ENCODE measurements at regions not wholly inside any gene's neighbourhood (a gene's known extent, or its start where the extent isn't known, plus 50 kb on each side); places are given as distances from the start of the nearest gene placed in this dataset.
A peak's percentile ranks its signal among the peaks of the same experiment; 100 is the strongest.
"Not testable (repeated sequence)": the region's sequence is repeated elsewhere in the genome, so short reads cannot be mapped to it uniquely, and the experiment has no call there.

DNA sequence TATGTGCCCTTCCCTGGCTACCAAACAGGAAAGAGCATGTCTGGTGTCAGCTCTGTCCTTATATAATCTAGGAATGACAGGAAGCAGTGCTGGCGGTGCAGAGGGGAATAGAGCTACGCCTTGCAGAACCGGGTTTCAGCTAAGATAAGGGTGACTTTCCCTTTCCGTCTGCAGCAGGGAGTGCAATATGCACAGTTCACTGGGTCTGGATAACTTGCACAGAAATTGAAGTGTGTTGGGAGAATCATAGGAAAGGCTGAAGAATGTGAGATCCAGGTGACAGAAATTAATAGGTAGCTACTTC lies 90.0 kb upstream of the TSHZ3 start:
- ATAC-seq (no peak), DNase-seq (no peak)
- intact Hi-C loops (cut with micrococcal nuclease) = no loop called here

DNA sequence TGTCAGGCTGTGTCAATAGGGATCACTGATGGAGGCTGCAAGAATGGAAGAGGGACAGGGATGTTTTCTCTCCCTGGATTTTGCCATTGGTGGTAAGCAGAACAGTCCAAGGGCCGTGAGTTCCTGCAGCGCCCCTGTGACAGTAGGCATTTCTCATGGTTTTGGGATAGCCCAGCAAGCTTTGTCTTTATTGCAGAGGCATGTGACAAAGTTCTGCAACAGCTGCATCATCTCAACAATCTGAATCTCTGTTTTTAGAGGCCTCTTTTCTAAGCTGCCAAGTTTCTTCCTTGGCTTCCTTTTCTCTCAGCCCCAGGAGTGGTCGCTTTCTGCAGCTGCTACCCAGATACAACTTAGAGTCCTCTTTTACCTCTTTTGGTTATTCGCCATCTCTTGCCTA lies 95.7 kb upstream of the TSHZ3 start:
- DNase-seq (no peak), ATAC-seq (peak; percentile 32)
- intact Hi-C loops (cut with micrococcal nuclease) = no loop called here

DNA sequence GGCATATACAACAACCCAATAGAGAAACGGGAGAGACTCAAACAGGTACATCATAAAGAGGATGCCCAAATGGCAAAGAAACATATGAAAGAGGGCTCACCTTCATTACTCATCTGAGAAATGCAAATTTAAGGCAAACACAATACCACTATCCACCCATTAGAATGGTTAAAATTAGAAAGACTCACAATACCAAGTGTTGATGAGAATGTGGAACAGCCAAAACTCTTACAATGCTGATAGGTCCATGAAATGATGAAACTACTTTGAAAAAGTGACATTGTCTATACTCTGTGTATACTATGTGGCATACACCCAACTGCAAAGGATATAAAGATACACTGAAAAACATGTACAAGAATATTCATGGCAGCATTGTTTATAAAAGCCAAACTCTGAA lies 96.2 kb upstream of the TSHZ3 start:
- no peak for ATAC-seq
- no peak for DNase-seq
- intact Hi-C loops (cut with micrococcal nuclease) = no loop called here

DNA sequence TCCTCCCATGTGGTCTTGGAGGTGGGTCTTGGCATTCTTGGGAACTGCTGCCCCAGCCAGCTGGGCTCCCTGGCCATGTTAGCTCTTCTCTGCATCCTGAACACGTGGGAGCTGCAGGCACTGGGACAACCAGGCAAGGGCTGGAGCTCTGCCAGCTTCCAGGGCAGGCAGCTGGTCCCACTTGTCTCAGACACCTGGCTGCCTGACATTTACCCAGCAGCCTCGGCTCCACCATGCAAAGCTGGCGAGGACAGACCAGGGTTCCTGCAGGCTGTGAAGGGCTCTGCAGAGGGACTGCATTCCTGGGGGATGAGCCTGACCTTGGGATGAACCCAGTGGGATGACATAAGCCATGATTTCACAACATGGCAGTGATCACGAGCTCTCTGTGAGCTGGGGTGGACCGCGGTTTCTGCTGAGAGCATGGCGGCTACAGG lies 99.0 kb upstream of the TSHZ3 start:
- ATAC-seq (peak; percentile 97), DNase-seq (peak; percentile 89)
- intact Hi-C loops (cut with micrococcal nuclease) = no loop called here

DNA sequence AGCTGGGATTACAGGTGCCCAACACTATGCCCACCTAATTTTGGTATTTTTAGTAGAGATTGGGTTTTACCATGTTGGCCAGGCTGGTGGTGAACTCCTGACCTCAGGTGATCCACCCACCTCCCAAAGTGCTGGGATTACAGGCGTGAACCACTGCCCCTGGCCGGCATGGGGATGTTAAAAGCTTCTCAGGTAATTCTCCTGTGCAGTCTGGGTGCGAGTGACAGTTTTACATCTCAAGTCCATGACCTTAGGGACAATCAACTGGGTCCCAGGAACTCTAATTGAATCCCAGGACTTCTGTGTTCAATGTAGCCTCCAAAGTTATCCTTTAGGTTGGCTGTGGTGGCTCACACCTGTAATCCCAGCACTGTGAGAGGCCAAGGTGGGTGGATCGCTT lies 100.1 kb upstream of the TSHZ3 start:
- DNase-seq = no peak
- ATAC-seq = no peak
- intact Hi-C loops (cut with micrococcal nuclease) = no loop called here

DNA sequence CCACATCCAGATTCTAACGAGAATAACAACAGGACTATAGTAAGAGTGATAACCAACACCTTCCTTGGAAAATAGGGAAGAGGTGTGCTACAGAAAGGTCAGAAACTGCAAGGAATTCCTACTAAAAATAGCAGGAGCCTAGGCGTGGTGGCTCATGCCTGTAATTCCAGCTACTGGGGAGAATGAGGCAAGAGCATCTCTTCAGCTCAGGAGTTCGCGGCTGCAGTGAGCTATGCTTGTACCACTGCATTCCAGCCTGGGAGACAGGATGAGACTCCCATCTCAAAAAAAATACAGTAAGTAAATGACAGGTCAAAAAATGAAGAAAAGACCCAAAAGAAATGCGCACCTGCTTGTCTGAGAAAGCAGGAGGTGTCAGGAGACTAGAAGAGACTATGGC lies 101.5 kb upstream of the TSHZ3 start:
- ATAC-seq = no peak
- DNase-seq = no peak
- intact Hi-C loops (cut with micrococcal nuclease) = no loop called here

DNA sequence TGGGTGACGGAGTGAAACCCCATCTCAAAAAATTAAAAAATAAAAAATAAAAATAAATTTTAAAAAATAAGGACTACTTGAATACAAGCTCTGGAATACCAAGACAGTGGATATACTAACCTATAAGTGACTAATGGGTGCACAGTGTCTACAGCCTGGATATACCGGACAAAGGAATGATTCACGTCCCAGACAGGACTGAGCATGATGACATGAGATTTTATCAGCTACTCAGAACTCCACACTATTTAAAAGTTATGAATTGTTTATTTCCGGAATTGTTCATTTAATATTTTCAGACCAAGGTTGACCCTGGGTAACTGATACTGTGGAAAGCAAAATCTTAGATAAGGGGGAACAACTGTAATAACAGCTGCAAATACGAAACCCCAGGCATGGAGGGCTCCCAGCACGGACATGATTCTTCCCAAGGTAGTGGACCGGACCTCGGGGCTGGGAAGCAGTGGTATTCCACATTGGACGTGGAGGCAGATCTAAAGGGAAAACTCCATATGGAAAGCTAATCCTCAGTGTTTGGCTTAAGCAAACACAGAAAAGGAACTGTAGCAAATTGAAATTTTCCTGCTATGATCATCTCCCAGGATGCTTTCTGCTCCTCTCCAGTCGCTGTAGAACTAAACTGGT lies 102.6 kb upstream of the TSHZ3 start:
- no peak for ATAC-seq

DNA sequence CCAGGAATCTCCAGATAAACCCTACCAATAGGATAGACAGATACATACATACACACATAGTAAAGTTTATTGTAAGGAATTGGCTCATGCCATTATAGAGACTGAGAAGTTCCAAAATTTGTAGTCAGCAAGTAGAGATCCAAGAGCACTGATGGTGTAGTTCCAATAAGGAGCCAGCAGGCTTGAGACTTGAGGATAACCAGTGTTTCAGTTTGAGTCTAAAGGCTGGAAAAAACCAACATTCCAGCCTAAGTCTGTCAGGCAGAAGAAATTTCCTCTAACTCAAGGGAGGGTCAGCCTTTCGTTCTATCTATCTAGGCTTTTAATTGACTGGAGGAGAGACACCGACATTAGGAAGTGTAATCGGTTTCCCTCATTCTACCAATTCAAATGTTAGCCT lies 110.2 kb upstream of the TSHZ3 start:
- ATAC-seq (no peak), DNase-seq (no peak)
- intact Hi-C loops (cut with micrococcal nuclease) = no loop called here

More for the DNA sequence above, 102.6 kb upstream of the TSHZ3 start:
- no peak for DNase-seq
- intact Hi-C loops (cut with micrococcal nuclease) = no loop called here

DNA sequence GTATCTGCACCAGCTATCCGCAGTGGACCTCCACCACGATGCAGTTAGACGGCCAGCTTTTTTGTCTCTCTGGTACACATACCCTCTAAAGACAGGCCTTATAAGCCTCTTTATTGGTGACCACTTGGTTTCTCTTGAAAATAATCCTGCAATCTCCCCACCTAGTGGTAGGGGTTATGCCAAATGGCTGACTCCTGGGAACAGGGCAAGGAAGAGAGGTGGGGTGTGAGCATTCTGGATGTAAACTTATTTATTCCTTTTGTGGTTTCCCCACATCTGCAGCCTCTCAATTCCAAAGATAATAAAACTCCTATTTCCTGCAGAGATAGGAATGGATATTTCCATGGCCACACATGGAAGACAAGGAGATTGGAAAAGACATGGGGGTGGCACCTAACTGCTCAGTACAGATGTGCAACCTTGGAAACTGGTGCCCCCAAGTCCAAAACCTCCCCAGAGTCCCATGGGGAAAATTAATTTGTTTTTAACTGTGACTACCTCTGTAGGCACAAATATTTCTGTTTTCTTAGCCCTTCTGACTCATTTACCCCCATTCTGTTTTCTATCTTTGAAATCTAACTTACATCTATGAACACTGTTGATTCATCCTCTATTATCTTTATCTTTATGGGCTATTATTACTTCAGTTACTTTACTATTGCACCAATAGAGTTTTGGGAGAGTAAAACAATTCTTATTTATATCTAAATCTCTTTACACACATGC lies 112.7 kb upstream of the TSHZ3 start:
- intact Hi-C loops (cut with micrococcal nuclease) = no loop called here
- ATAC-seq = no peak
- no peak for DNase-seq

DNA sequence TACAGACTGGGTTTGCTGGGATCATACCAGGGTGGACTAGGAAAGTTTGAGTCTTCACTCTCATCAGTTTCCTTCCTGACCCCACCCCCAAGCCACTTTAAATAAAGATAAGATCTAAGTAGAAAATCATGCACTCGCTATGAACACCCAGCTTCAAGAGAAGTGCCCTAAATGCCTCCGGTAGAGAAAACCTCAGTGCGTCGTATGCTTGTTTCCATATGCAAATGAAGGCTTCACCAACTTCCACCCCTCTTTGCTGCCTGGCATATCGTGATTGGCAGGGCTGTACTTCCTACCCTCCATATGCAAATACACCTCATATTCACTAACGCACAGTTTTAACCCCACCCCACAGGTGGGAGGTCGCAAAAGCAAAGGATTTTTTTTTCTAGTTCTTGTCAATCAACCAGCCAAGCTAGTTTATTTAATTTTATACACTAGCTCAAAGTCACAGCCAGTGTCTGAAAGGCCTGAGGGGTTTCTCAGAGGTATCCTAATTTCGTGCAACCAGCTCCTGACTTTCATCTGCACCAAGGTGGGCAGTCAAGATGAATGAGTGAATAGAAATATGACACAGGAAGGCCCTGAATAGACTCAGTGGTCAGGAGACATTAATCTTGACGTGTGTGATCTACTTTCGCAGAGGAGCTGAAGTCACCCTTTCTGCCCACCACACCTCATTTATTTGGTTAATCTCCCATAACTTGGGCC lies 121.1 kb upstream of the TSHZ3 start:
- intact Hi-C loops (cut with micrococcal nuclease) = no loop called here
- ATAC-seq (no peak), DNase-seq (no peak)

DNA sequence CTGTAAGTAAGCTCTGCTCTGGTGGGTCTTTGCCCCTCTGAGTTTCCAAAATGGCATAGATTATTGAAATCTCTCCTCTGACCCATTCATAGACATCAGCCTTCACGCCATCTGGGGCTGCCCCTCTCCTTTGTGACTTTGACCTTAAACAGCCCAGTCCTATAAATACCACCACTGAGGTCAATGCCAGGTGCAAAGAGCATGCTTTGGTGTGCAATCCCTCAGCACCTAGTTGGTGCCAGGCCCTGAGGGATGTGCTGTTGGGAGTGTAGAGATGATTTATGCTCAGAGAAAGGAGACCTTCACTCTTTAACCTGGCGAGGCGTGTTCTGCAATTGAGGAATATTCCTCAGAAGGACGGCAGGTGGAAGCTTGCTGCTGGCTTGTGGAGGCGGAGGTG lies 121.7 kb upstream of the TSHZ3 start:
- DNase-seq = no peak
- ATAC-seq = no peak
- intact Hi-C loops (cut with micrococcal nuclease) = no loop called here

DNA sequence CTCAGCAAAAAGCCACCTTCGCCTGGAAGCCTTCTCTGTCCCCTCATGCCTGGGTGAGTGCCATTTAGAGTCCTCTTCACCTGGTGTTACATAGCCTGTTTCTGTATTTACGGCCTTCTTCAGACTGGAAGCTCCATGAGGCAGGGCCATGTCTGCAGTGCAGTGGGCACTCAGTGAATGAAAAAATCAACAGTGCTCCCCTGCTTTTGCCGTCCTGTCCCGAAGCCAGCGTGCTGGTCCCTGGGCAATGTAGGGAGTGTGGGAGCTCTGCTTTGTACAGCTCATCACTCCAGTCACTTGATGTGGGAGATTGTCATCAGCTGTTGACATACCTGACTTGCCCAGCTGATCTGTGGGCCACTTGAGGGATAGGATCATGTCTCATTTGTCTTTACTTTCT lies 129.0 kb upstream of the TSHZ3 start:
- ATAC-seq = no peak
- DNase-seq = no peak
- intact Hi-C loops (cut with micrococcal nuclease) = no loop called here

DNA sequence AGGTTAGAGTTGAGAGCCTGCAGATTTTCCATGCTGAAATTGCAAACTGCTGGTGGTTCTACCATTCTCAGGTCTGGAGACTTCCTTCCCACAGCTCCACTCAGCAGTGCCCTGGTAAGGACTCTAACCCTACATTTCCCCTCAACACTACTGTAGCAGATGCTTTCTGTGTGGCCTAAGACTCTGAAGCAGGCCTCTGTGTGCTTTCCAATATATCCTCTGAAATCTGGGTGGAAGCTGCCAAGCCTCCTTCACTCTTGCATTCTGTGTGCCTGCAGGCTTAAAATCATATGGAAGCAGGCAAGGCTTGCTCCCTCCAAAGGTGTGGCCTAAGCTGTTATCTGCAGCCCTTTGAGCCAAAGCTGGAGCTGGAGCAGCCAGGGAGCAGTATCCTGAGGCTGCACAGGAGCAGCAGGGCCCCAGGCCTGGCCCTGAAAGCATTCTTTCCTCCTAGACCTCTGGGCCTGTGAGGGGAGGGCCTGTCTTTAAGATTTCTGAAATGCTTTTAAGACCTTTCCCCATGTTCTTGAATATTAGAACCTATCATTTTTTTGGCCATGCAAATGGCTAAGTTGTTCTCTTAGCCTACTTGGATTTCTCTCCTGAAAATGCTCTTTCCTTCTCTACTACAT lies 134.1 kb upstream of the TSHZ3 start:
- DNase-seq = no peak
- no peak for ATAC-seq
- intact Hi-C loops (cut with micrococcal nuclease) = no loop called here

DNA sequence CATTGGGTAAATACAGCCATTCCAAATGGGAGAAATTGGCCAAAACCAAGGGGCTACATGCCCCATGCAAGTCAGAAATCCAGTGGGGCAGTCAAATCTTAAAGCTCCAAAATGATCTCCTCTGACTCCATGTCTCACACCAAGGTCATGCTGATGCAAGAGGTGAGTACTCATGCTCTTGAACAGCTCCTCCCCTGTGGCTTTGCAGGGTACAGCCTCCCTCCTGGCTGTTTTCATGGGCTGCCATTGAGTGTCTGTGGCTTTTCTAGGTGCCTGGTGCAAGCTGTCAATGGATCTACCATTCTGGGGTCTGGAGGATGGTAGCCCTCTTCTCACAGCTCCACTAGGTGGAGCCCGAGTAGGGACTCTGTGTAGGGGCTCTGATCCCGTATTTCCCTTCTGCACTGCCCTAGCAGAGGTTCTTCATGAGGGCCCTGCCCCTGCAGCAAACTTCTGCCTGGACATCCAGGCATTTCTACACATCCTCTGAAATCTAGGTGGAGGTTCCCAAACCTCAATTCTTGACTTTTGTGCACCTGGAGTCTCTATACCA lies 135.7 kb upstream of the TSHZ3 start:
- DNase-seq; intact Hi-C loops (cut with micrococcal nuclease); ATAC-seq: not testable (repeated sequence)

DNA sequence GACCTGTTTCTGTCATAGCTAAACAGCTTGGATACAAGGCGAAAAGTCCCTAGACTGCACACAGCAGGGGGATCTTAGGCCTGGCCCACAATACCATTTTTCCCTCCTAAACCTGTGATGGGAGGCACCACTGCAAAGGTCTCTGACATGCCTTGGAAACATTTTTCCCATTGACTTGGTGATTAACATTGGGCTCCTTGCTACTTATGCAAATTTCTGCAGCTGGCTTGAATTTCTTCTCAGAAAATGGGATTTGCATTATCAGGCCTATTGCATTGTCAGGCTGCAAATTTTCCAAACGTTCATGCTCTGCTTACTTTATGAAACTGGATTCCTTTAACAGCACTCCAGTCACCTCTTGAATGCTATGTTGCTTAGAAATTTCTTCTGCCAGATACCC lies 136.2 kb upstream of the TSHZ3 start:
- intact Hi-C loops (cut with micrococcal nuclease) = no loop called here
- ATAC-seq (no peak), DNase-seq (no peak)

DNA sequence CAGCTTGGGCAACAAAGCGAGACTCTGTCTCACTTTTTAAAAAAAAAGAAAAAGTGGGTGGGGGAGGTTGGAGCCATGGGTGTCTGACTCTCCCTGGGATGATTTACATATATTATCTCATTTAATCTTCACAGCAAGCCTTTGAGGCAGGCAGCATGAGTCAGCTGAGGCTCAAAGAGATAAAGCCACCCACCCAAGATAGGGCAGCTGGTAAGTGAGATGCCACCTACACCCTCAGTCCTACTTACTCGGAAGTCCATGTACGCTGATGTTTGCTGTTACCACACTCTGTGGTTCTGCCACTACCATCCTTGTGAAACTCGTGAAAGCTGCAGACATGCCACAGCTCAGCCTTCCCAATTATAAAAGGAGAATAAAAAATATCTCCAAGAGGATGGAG lies 142.0 kb upstream of the TSHZ3 start:
- intact Hi-C loops (cut with micrococcal nuclease) = no loop called here
- no peak for DNase-seq
- no peak for ATAC-seq

DNA sequence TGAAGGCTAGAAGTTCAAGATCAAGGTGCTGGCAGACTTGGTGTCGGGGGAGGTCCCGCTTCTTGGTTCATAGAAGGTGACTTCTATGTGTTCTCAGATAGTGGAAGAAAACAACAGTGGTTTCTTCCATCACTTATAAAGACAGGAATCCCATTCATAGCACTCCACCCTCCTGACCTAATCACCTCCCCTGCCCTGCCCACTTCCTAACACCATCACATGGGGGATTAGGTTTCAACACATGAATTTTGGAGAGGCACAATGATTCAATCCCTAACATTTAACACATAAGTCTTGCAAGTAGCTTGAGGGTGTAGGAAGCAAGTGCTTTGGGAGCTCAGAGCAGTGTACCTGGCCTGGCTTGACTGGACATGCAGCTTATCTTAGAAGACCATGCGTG lies 142.8 kb upstream of the TSHZ3 start:
- DNase-seq = no peak
- no peak for ATAC-seq
- intact Hi-C loops (cut with micrococcal nuclease) = no loop called here

DNA sequence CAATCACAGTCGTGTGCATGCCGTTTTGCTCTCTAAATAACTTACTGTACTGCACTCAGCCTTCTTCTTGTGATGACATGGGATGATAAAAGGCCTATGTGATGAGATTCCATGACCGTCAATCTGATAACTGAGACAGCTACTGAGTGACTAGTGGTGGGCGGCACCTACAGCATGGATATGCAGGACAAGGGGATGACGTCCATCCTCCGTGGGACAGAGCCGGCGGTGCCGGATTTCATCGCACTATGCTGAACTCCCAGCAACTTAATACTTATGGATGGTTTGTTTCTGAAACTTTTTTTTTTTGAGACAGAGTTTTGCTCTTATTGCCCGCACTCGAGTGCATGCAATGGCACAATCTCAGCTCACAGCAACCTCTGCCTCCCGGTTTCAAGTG lies 146.8 kb upstream of the TSHZ3 start:
- no peak for ATAC-seq
- intact Hi-C loops (cut with micrococcal nuclease) = no loop called here

DNA sequence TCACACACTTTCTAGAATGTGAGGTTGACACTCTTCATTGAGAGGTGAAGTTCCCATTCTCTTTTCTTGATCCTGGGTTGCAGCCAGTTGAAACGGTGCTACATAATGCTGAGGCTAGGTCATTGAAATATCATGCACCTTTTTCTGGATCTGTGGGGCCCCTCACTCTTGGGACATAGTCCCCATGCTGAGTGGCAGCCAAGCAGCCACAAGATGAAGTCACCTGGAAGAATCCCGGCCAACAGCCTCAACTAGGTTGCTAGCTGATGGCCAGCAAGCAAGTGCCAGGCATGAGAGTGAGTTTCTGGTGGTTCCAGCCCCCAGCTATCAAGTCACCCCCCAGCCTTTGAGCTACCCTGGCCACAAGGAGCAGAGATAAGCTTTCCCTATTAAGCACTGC lies 148.5 kb upstream of the TSHZ3 start:
- no peak for DNase-seq
- ATAC-seq = no peak
- intact Hi-C loops (cut with micrococcal nuclease) = no loop called here

More for the DNA sequence above, 146.8 kb upstream of the TSHZ3 start:
- DNase-seq = no peak

DNA sequence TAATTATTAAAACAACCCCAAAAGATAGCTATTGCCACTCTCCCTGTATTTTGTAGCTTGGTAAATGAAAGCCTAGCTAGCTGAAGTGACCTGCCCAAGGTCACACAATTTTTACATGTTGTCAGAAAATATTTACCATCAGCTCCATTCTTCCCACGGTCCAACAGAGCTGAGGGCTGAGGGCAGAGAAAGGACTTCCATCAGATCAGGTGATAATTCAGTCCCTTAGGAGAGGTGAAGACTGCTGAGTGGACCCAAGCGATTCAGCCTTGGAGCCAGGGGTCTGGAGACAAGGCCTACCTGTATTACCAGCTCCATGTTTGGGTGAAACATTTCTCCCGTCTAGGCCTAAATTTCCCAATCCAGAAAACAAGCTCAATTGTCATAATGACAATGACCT lies 149.5 kb upstream of the TSHZ3 start:
- ATAC-seq = no peak
- no peak for DNase-seq
- intact Hi-C loops (cut with micrococcal nuclease) = no loop called here
